ENCODE measurements at regions not wholly inside any gene's neighbourhood (a gene's known extent, or its start where the extent isn't known, plus 50 kb on each side); places are given as distances from the start of the nearest gene placed in this dataset.

DNA sequence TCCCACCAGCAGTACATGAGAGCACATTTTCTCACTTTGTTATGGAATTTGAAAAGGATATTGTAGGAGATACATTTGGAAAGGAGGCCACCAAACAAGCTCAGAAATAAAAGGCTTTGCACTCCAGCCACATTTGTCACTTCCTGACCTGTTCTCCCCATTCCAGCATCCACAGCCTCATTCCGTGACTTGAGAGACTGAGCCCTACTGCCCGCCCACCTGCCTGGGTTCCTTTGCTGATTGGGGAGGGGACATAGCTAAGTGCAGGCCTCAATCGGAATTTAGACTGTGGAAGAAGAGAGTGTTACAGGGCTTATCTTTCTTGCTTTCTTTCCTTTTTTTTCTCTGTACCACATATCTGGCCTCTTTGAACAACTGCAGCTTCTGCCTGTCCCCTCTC is 735.4 kb upstream of the TMEM132C start:
- ATAC-seq (ENCODE audit: low read depth in 2 of 2) (no peak), DNase-seq (no peak)
- H3K36me3 Mint-ChIP-seq, result no peaks in the 10 kb centered on the region
- no peak overlapping the region for H3K4me3 Mint-ChIP-seq
- Histone ChIP-seq H3K27me3 (ENCODE audit: control insufficient read depth, insufficient read depth, low read length) (no peaks in the 10 kb centered on the region), H3K4me1 (ENCODE audit: control insufficient read depth, insufficient read depth, low read length, poor library complexity, severe bottlenecking) (no peaks in the 10 kb centered on the region), H3K9me3 (ENCODE audit: control insufficient read depth in 2 of 2, low read length in 2 of 2) (no peaks in the 10 kb centered on the region), H3K36me3 (ENCODE audit: control insufficient read depth, insufficient read depth, low read length) (no peaks in the 10 kb centered on the region), H3K4me3 (ENCODE audit: low read depth, low read length) (no peak overlapping the region), H3K27ac (ENCODE audit: insufficient read depth, low read length, poor library complexity, severe bottlenecking) (no peak overlapping the region)
- H3K27ac Mint-ChIP-seq, result no peak overlapping the region
- no peaks in the 10 kb centered on the region for H3K27me3 Mint-ChIP-seq
- H3K4me1 Mint-ChIP-seq, result no peaks in the 10 kb centered on the region
- peaks cover 0 to 15% (median 3%) of the 10 kb centered on the region in 7 donors for H3K9me3 Mint-ChIP-seq

- H3K9me3 Mint-ChIP-seq, result peaks cover 0 to 15% (median 4%) of the 10 kb centered on the region in 7 donors
- H3K4me1 Mint-ChIP-seq, result no peaks in the 10 kb centered on the region
- no peaks in the 10 kb centered on the region for H3K27me3 ChIP-seq (ENCODE audit: control insufficient read depth, insufficient read depth, low read length)
- H3K36me3 Mint-ChIP-seq, result no peaks in the 10 kb centered on the region
- no peaks in the 10 kb centered on the region for H3K27me3 Mint-ChIP-seq
- no peak overlapping the region for H3K4me3 Mint-ChIP-seq
- no peak for ATAC-seq (ENCODE audit: low read depth in 2 of 2)
- H3K4me3 ChIP-seq (ENCODE audit: low read depth, low read length), result no peak overlapping the region
- H3K27ac ChIP-seq (ENCODE audit: insufficient read depth, low read length, poor library complexity, severe bottlenecking), result no peak overlapping the region
- no peaks in the 10 kb centered on the region for H3K4me1 ChIP-seq (ENCODE audit: control insufficient read depth, insufficient read depth, low read length, poor library complexity, severe bottlenecking)
- DNase-seq, result no peak
- H3K9me3 ChIP-seq (ENCODE audit: control insufficient read depth in 2 of 2, low read length in 2 of 2), result no peaks in the 10 kb centered on the region
- H3K36me3 ChIP-seq (ENCODE audit: control insufficient read depth, insufficient read depth, low read length), result no peaks in the 10 kb centered on the region
- H3K27ac Mint-ChIP-seq, result no peak overlapping the region
Observed at GRCh38 chr12:127533353-127533752, 733.6 kb upstream of the TMEM132C start.

DNA sequence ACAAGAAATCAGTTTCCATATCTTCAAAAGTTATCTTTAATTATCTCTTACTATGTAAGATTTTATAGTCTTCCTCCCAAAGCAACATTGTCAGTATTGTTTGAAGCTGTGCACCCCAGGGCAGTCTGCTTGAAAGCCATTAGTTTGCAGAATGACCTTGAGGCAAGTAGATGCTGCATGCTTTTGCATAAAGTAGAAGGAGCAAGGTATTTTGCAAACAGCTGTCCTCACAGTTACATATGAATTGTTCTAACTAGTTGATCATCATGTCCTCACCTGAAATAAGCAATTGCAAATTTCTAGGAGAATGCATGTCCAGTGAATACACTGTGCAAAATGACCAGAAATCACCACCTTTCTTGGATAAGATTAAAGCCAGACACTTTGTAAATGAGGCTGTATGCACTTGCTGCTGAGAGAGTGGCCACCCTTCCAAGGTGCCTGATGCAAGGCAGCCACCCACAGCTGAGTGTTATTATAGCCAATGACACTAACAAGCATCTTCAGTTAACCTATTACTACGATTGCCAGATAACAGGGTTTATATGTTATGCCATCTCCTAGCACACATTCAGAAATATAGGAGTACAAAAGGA is 730.0 kb upstream of the TMEM132C start:
- Histone ChIP-seq H3K36me3 (ENCODE audit: control insufficient read depth, insufficient read depth, low read length) (no peaks in the 10 kb centered on the region), H3K4me1 (ENCODE audit: control insufficient read depth, insufficient read depth, low read length, poor library complexity, severe bottlenecking) (no peaks in the 10 kb centered on the region), H3K27ac (ENCODE audit: insufficient read depth, low read length, poor library complexity, severe bottlenecking) (no peak overlapping the region), H3K4me3 (ENCODE audit: low read depth, low read length) (no peak overlapping the region), H3K27me3 (ENCODE audit: control insufficient read depth, insufficient read depth, low read length) (no peaks in the 10 kb centered on the region), H3K9me3 (ENCODE audit: control insufficient read depth in 2 of 2, low read length in 2 of 2) (no peaks in the 10 kb centered on the region)
- no peaks in the 10 kb centered on the region for H3K27me3 Mint-ChIP-seq
- no peaks in the 10 kb centered on the region for H3K4me1 Mint-ChIP-seq
- no peak for ATAC-seq (ENCODE audit: low read depth in 2 of 2)
- no peaks in the 10 kb centered on the region for H3K36me3 Mint-ChIP-seq
- no peak overlapping the region for H3K27ac Mint-ChIP-seq
- no peak for DNase-seq
- peaks cover 0 to 12% (median 5%) of the 10 kb centered on the region in 7 donors for H3K9me3 Mint-ChIP-seq
- H3K4me3 Mint-ChIP-seq, result no peak overlapping the region

DNA sequence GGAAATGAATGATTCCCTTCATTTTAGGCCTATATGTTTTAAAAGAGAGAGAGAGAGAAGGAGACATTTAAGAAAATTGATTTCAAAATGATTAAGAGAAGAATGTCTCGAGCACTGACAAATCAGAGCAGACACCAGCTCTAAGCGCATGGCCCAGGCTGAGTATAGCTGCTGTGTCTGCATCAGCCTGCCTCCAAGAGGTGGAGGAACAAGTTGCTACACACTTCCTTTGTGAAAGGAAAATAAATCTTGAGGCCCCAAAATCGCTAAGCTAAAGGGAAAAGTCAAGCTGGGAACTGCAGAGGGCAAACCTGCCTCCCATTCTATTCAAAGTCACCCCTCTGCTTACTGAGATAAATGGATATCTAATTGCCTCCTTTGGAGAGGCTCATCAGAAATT is 728.7 kb upstream of the TMEM132C start:
- no peak for ATAC-seq (ENCODE audit: low read depth in 2 of 2)
- Mint-ChIP-seq H3K4me3 (no peak overlapping the region), H3K36me3 (no peaks in the 10 kb centered on the region), H3K9me3 (peaks cover 0 to 14% (median 5%) of the 10 kb centered on the region in 7 donors), H3K27me3 (no peaks in the 10 kb centered on the region), H3K4me1 (no peaks in the 10 kb centered on the region), H3K27ac (no peak overlapping the region)
- Histone ChIP-seq H3K4me3 (ENCODE audit: low read depth, low read length) (no peak overlapping the region), H3K27me3 (ENCODE audit: control insufficient read depth, insufficient read depth, low read length) (no peaks in the 10 kb centered on the region), H3K36me3 (ENCODE audit: control insufficient read depth, insufficient read depth, low read length) (no peaks in the 10 kb centered on the region), H3K4me1 (ENCODE audit: control insufficient read depth, insufficient read depth, low read length, poor library complexity, severe bottlenecking) (no peaks in the 10 kb centered on the region), H3K27ac (ENCODE audit: insufficient read depth, low read length, poor library complexity, severe bottlenecking) (no peak overlapping the region), H3K9me3 (ENCODE audit: control insufficient read depth in 2 of 2, low read length in 2 of 2) (no peaks in the 10 kb centered on the region)
- no peak for DNase-seq

DNA sequence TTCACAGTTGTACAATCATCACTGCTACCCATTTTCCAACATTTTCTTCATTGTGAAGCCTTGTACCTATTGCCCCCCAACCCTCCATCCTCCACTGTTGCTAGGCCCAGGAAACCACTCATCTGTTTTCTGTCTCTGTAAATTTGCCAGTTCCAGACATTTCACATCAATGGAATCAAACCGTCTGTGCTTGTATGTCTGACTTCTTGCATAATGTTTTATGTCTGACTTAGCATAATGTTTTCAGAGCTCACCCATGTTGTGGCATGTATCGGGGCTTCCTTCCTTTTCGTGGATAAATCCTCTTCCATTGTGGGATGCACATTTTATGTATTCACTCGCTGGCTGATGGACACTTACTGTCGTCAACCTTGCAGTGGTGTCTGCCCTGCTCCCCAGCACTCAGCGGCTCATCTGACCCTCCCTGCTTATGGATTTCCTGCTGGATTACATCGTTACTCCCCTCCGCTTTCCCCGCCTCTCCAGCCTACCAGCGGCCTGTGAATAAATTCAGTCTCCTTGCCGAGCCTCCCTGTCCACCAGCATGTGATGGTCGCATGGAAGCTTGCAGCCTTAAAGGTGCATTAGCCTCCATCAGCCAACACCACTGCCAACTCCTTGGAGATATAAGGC is 727.6 kb upstream of the TMEM132C start:
- ATAC-seq (ENCODE audit: low read depth in 2 of 2) (no peak), DNase-seq (no peak)
- Histone ChIP-seq H3K9me3 (ENCODE audit: control insufficient read depth in 2 of 2, low read length in 2 of 2) (no peaks in the 10 kb centered on the region), H3K36me3 (ENCODE audit: control insufficient read depth, insufficient read depth, low read length) (no peaks in the 10 kb centered on the region), H3K27ac (ENCODE audit: insufficient read depth, low read length, poor library complexity, severe bottlenecking) (no peak overlapping the region), H3K27me3 (ENCODE audit: control insufficient read depth, insufficient read depth, low read length) (no peaks in the 10 kb centered on the region), H3K4me1 (ENCODE audit: control insufficient read depth, insufficient read depth, low read length, poor library complexity, severe bottlenecking) (no peaks in the 10 kb centered on the region), H3K4me3 (ENCODE audit: low read depth, low read length) (no peak overlapping the region)
- Mint-ChIP-seq H3K4me1 (no peaks in the 10 kb centered on the region), H3K4me3 (no peak overlapping the region), H3K36me3 (no peaks in the 10 kb centered on the region), H3K27ac (no peak overlapping the region), H3K27me3 (no peaks in the 10 kb centered on the region), H3K9me3 (peaks cover 0 to 11% (median 5%) of the 10 kb centered on the region in 7 donors)

GRCh38 chr12:127542391-127542790 is 724.6 kb upstream of the TMEM132C start:
- Mint-ChIP-seq H3K27me3 (no peaks in the 10 kb centered on the region), H3K4me3 (no peak overlapping the region), H3K9me3 (peaks cover 0 to 9% (median 2%) of the 10 kb centered on the region in 7 donors)

DNA sequence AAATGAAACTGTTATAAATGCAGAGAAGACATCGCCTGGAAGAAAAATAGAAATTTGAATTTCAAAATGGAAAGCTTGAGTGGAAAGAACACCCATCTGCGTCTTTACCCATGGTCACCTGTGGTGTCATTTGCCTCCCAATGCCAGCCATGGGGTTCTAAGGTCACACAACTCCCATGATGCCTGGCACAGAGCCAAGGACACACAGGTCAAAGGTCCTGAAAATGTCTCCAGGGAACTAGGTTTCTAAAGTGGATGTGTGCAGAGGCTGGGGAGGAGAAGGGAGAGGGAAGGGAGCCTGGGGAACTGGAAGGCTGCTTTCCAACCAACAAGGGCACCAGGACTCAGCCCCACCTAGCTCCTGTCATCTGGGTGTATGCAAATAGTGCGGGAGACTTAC is 724.0 kb upstream of the TMEM132C start:
- H3K27me3 Mint-ChIP-seq, result no peaks in the 10 kb centered on the region
- H3K27ac Mint-ChIP-seq, result no peak overlapping the region
- no peak overlapping the region for H3K4me3 Mint-ChIP-seq
- Histone ChIP-seq H3K27ac (ENCODE audit: insufficient read depth, low read length, poor library complexity, severe bottlenecking) (no peak overlapping the region), H3K4me3 (ENCODE audit: low read depth, low read length) (no peak overlapping the region), H3K27me3 (ENCODE audit: control insufficient read depth, insufficient read depth, low read length) (no peaks in the 10 kb centered on the region), H3K4me1 (ENCODE audit: control insufficient read depth, insufficient read depth, low read length, poor library complexity, severe bottlenecking) (no peaks in the 10 kb centered on the region), H3K9me3 (ENCODE audit: control insufficient read depth in 2 of 2, low read length in 2 of 2) (no peaks in the 10 kb centered on the region), H3K36me3 (ENCODE audit: control insufficient read depth, insufficient read depth, low read length) (no peaks in the 10 kb centered on the region)
- ATAC-seq (ENCODE audit: low read depth in 2 of 2) (no peak), DNase-seq (no peak)
- H3K36me3 Mint-ChIP-seq, result no peaks in the 10 kb centered on the region
- H3K4me1 Mint-ChIP-seq, result no peaks in the 10 kb centered on the region
- H3K9me3 Mint-ChIP-seq, result peaks cover 0 to 9% (median 2%) of the 10 kb centered on the region in 7 donors

More at GRCh38 chr12:127542391-127542790, 724.6 kb upstream of the TMEM132C start:
- no peaks in the 10 kb centered on the region for H3K36me3 ChIP-seq (ENCODE audit: control insufficient read depth, insufficient read depth, low read length)
- ATAC-seq (ENCODE audit: low read depth in 2 of 2) (no peak), DNase-seq (no peak)
- no peaks in the 10 kb centered on the region for H3K27me3 ChIP-seq (ENCODE audit: control insufficient read depth, insufficient read depth, low read length)
- H3K4me1 Mint-ChIP-seq, result no peaks in the 10 kb centered on the region
- H3K4me1 ChIP-seq (ENCODE audit: control insufficient read depth, insufficient read depth, low read length, poor library complexity, severe bottlenecking), result no peaks in the 10 kb centered on the region
- no peak overlapping the region for H3K27ac Mint-ChIP-seq
- no peaks in the 10 kb centered on the region for H3K9me3 ChIP-seq (ENCODE audit: control insufficient read depth in 2 of 2, low read length in 2 of 2)
- H3K4me3 ChIP-seq (ENCODE audit: low read depth, low read length), result no peak overlapping the region
- no peaks in the 10 kb centered on the region for H3K36me3 Mint-ChIP-seq
- no peak overlapping the region for H3K27ac ChIP-seq (ENCODE audit: insufficient read depth, low read length, poor library complexity, severe bottlenecking)
